Lower leg skin (tissue), 4 donors: ENCODE measurements at regions not wholly inside any gene's neighbourhood (a gene's known extent, or its start where the extent isn't known, plus 50 kb on each side); places are given as distances from the start of the nearest gene placed in this dataset.

ENCODE experiments used
- DNase-seq, 2 donors: peaks; one replicate each; pipeline ENCODE4 v3.0.0-alpha.2; 2019; ENCODE audit warnings: low spot score in 2 of 2
- H3K4me3 ChIP-seq: fragments of 200-600 bp; sonication (generic); 2 replicates; pipeline ENCODE4 v1.5.1; 2017; ENCODE audit warnings: mild to moderate bottlenecking, low read depth; ENCODE audit not compliant: poor library complexity, severe bottlenecking
- CTCF ChIP-seq, 3 donors: fragments of 450-650 bp; IDR thresholded peaks; one replicate each; pipeline ENCODE4 v1.5.1; 2016; ENCODE audit warnings: antibody characterized with exemption in 3 of 3, mild to moderate bottlenecking in 3 of 3, moderate library complexity in 2 of 3
- POLR2A ChIP-seq, 2 donors: fragments of 450-650 bp; IDR thresholded peaks; one replicate each; pipeline ENCODE4 v1.6.1; 2016 to 2017; ENCODE audit warnings: antibody characterized with exemption in 2 of 2, mild to moderate bottlenecking in 1 of 2, moderate library complexity in 1 of 2
- WGBS, 2 donors: methylation state at CpG; one replicate each; pipeline ENCODE4 v1.1.5; 2018; 5-methylcytosine and 5-hydroxymethylcytosine counted together
- intact Hi-C: fragments of 100-400 bp; cut with DNase I; formaldehyde crosslinking; loops from one replicate; pipeline ENCODE4 v1.15.0; 2023; ENCODE audit warnings: low total_unique reads

DNA sequence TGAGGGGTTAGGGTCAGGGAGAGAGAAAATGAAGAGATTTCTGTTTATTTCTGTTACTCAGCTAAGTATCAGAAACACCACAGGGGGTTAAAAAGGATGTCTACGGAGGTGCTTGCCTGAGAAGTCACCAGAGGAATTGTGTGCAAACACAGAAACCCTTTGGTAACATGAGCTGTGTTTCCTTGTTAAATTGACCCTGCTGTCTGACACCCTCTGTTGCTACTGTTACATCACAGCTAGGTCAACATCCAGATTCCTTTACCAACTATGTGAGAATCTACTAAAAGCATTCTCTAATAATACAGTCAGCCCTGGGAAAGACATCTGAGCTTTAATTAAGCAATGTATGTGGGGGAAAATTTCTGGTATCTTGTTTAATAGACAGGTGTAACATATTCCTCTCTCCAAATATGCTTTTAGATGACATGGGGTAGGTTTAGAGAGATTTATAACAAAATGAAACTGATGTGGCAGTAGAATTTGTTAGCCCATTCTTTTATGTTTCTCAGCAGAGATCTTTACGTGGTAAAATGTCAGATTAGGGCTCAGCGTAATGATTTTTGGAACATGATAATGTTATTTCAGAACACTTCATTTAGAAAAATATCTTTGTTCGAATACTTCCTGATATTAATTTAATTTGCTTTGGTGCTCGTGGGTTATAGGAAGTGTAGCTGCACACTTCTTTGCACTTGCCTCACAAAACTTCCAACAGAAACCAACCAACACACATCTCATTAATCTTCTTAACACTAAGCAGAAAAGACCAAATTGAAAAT, 168.0 kb upstream of the AHR start:
- intact Hi-C loops, result no loop called here
- H3K4me3 ChIP-seq, result no peak overlapping the region
- WGBS, 2 donors, result 62 to 66% methylated on average over 5 of the region's 5 CpGs
- TF ChIP-seq CTCF (IDR thresholded peaks at IDR 0.05) (no peak), POLR2A (IDR thresholded peaks at IDR 0.05) (no peak)
- DNase-seq, result no peak

DNA sequence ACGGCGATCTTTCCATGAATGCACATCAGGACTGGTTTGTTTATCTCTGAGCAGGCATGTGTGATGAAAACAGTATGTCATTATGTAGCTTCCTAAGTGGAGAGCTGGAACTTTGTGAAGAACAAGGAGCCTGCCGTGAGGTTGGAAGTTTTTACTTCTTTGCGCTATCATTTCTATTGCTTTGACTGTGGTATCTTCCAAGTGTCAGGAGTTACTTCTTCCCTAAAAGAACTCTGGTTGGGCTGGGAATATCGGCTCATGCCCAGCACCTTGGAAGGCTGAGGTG, 167.4 kb upstream of the AHR start:
- no peak overlapping the region for H3K4me3 ChIP-seq
- no peak for DNase-seq
- 85 to 89% methylated on average over 5 of the region's 5 CpGs for WGBS, 2 donors
- TF ChIP-seq CTCF (IDR thresholded peaks at IDR 0.05), result no peak
- no peak for TF ChIP-seq POLR2A (IDR thresholded peaks at IDR 0.05)
- intact Hi-C loops, result no loop called here

DNA sequence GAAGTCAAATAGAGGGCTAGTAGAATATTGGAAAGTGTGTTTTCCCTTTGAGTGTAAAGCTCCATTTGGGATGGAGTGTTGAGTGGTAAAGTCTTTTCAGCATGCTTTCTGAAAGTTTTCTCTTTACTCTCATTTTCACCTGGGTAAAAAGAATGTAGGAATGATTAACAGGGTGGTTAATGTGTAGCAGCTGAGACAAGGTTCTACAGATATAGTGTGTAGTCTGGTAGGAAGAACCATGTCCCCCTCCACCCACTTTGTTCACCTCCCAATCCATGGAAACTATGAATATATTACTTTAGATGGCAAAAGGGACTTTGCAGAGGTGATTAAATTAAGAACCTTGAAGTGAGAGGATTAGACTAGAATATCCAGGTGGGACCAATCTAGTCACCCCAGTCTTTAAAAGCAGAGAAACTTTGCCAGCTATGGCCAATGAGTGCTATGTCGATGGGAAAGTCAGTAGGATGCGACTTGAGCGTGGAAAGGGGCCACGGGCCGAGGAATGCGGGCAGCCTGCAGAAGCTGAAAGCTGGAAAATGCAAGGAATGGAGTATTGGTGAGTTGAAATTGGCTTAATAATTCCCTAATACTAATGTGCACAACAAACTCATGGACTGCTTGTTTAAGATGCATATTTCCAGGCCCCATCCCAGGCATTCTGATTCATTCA, 166.3 kb upstream of the AHR start:
- TF ChIP-seq POLR2A (IDR thresholded peaks at IDR 0.05) (no peak), CTCF (IDR thresholded peaks at IDR 0.05) (no peak)
- H3K4me3 ChIP-seq, result no peak overlapping the region
- 95 to 97% methylated on average over 6 of the region's 6 CpGs for WGBS, 2 donors
- DNase-seq, result no peak
- intact Hi-C loops, result no loop called here

DNA sequence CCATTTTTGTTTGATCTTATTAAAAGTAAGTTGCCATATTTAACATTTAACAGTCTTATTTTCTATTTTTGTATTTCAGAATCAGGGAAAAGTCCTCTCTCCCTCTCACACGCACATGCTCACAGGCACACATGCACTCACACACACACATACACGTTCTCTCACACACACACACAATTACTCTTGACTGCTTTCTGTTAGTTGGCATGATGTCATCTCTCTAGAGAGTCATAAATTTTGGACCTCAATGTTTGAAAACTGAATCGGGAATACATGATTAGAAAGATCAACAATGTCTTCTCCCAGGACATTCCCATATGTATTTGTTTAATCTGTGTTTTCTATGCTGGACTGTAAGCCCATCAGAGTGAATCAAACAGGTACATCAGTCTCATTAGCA, 165.7 kb upstream of the AHR start:
- TF ChIP-seq POLR2A (IDR thresholded peaks at IDR 0.05) (no peak), CTCF (IDR thresholded peaks at IDR 0.05) (no peak)
- H3K4me3 ChIP-seq, result no peak overlapping the region
- DNase-seq, result no peak
- intact Hi-C loops, result no loop called here
- 48 to 58% methylated on average over 3 of the region's 3 CpGs for WGBS, 2 donors

DNA sequence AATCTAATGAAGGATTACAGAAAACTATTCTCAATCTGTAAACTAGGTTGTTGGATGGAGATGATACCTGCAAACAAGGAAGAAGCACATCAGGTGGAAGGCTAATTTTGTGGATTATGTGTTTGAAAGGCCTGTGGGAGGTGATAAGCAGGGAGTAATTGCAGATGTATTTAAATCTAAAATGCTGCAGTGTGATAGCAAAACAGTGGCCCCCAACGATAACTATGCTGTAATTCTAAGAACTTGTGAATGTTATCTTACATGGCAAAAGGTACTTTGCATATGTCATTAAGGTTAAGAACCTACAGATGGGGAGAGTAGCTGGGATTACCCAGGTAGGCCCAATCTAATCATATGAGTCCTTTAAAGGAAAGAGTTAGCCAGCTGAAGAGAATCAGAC, 164.5 kb upstream of the AHR start:
- TF ChIP-seq CTCF (IDR thresholded peaks at IDR 0.05) (no peak), POLR2A (IDR thresholded peaks at IDR 0.05) (no peak)
- intact Hi-C loops, result no loop called here
- 93 to 100% methylated on average over 1 of the region's 1 CpG for WGBS, 2 donors
- H3K4me3 ChIP-seq, result no peak overlapping the region
- DNase-seq, result no peak

GRCh38 chr7:17134786-17135185, 163.7 kb upstream of the AHR start:
- intact Hi-C loops, result no loop called here
- no peak for DNase-seq
- WGBS, 2 donors, result 87 to 96% methylated on average over 1 of the region's 1 CpG
- TF ChIP-seq POLR2A (IDR thresholded peaks at IDR 0.05), result no peak
- no peak for TF ChIP-seq CTCF (IDR thresholded peaks at IDR 0.05)
- no peak overlapping the region for H3K4me3 ChIP-seq
